MV-4-11 (cell line): ENCODE measurements at regions not wholly inside any gene's neighbourhood (a gene's known extent, or its start where the extent isn't known, plus 50 kb on each side); places are given as distances from the start of the nearest gene placed in this dataset.
A peak's percentile ranks its signal among the peaks of the same experiment; 100 is the strongest.

Source experiments
- DNase-seq: peaks from one replicate; lab custom pipeline; 2025; lab: John Stamatoyannopoulos, UW

DNA sequence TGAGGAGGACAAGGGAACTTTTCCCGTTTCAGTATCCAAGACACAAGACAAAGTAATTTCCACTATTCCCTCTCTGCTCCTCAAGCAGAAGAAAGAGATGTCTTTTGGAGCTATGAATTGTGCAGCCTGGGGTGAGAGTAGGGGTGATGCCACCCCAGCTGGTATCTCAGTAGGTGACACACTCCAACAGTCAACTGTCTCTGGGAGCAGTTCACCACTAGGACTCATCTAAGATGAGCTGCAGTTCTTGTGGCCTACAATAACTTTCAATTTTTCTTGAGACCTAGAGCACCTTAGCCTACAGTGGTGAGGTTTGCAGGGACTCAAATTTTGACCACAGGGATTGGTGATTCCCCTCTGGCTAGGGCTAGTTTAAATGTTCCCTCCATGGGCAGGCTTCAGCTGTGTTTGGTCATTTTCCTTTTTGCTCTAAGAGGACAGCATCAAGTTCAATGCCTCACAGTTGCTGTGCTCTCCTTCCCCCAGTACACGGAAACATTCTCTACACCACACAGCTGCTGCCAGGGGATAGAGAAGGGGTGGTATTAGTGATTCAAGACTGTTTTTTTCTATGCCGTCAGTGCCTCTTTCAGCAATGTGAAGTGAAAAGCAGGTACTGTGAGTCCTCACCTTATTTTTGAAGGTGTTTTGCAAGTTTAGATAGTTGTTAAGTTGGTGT, 278.6 kb upstream of the RORB start:
- no peak for DNase-seq

GRCh38 chr9:74220327-74220726, 276.8 kb upstream of the RORB start:
- DNase-seq: no peak

DNA sequence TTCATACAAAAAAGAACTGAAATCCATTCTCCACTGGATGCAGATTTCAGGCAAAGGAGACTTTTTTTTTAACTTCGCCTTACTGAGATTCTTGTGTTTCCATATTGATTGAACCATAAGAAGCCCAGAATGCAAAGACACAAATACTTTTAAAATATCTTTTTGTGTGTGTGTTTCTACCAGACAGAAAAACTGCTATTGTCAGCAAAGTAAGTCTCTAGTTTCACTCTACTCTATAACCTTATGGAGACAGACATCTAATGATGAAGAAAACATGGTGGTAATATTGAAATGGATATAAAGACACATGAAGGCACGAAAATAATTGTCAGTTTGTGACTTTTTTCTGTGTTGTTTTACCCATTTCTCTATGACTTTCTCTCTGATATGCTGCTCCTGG, 260.3 kb upstream of the RORB start:
- DNase-seq: no peak

DNA sequence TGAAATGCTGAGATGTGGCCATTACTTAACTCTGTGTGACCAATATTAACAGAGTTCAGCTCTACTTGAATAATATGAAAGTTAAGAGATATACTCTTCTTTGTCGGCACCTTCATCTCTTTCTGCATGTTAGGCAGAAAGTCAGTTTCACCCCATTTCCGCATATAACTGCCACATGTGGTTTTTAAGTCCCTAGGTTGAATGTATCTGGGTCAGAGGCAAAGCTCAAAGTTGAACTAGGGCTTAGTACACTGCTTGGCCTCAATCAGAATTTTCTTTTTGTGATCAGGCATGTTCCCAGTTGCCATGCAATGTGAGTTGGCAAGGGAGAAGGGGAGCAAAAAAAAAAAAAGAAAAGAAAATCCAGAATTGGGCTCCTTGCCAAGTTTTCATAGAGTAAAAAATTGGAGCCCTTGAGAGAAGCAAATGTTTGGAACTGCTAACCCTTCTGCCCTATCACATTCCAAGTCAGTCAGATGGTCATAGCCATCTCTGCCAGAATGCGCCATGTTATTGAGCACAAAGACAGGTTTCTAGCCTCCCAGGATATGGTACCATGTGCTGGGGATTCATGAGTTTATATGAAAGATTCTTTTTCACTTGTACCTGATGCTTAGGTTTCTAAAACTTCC, 251.2 kb upstream of the RORB start:
- peak; percentile 91 for DNase-seq

- DNase-seq: peak; percentile 84
Measured at GRCh38 chr9:74255489-74255984, 241.6 kb upstream of the RORB start.

DNA sequence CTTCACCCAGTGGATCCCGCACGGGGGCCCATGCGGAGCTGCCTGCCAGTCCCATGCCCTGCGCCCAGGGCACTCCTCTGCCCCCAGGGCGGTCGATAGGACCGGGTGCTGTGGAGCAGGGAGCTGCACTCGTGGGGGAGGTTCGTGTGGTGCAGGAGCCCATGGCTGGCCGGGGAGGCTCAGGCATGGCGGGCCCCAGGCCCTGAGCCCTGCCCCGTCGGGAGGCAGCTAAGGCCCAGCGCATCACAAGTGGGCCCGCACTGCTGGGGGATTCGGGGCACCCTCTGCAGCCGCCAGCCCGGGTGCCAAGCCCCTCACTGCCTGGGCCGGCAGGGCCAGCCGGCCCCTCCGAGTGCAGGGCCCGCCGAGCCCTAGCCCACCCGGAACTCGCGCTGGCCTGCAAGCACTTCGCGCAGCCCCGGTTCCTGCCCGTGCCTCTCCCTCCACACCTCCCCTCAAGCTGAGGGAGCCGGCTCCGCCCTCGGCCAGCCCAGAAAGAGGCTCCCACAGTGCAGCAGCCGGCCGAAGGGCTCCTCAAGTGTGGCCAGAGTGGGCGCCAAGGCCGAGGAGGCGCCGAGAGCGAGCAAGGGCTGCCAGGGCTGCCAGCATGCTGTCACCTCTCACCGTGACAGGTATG, 221.1 kb upstream of the RORB start:
- DNase-seq: no peak

- DNase-seq: peak; percentile 74
Measured at GRCh38 chr9:74277532-74277931, 219.6 kb upstream of the RORB start.

- no peak for DNase-seq
Measured at GRCh38 chr9:74281674-74282073, 215.5 kb upstream of the RORB start.

- DNase-seq: no peak
Measured at GRCh38 chr9:74282526-74283253, 214.4 kb upstream of the RORB start.

DNA sequence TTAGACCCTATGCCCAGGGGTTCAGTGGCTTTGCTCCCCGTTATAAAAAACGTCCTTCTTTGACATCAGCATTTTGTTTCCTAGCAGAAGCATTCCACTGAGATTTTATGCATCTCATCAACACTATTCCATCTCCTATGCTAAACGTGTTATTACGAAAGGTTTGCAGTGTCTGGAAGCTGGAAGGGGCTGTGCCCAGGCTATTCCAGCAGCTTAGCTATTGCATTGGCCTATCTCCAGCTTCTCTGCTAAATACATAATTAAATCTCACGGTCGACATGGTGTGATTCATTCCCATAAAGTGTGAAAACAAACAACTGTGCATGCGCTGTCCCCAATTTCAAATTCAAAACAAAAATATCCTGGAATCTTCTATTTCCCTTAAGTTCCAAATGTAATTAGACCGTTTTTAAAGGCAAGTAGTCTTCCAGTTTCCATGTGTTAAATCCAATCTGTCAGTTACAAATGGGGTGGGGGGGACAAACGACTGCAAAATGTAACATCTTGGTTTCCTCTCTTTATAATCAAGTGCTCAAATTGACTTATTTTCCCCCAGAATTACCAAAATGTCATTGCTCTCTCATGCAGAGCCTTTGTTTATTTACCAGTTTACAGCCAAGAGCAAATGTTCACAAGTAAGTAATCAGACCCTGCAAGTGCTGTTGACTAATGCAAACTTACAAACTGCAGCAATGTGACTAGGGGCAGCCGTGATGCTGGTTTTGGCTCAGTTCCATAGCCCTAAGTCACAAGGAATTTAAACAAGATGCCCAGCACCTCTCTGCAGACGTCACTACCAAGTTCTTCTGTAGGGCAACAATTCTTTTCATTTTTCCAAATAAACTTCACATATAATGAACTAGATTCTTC, 212.3 kb upstream of the RORB start:
- DNase-seq: no peak

GRCh38 chr9:74293479-74293878, 203.7 kb upstream of the RORB start:
- no peak for DNase-seq

- DNase-seq: no peak
Measured at GRCh38 chr9:74303945-74304344, 193.2 kb upstream of the RORB start.

- no peak for DNase-seq
Measured at GRCh38 chr9:74304598-74304997, 192.5 kb upstream of the RORB start.

DNA sequence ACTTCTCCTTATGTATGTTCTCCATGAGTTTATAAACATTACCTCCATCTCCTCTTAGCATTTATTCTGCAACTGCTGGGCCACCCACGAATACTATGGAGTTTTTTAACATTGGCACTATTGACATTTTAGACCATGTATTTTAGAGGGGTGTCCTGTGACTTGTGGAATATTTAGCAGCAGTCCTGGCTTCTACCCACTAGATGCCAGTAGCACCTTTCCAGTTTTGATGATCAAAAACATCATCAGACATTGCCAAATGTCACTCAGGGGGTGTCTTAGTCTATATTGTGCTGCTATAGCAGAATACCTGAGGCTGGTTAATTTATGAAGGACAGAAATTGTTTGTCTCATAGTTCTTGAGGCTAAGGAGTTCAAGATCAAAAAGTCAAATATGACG, 187.5 kb upstream of the RORB start:
- no peak for DNase-seq

GRCh38 chr9:74317235-74317634, 179.9 kb upstream of the RORB start:
- no peak for DNase-seq

- no peak for DNase-seq
Measured at GRCh38 chr9:74321396-74321795, 175.7 kb upstream of the RORB start.

GRCh38 chr9:74322661-74323314, 174.3 kb upstream of the RORB start:
- DNase-seq: no peak

DNA sequence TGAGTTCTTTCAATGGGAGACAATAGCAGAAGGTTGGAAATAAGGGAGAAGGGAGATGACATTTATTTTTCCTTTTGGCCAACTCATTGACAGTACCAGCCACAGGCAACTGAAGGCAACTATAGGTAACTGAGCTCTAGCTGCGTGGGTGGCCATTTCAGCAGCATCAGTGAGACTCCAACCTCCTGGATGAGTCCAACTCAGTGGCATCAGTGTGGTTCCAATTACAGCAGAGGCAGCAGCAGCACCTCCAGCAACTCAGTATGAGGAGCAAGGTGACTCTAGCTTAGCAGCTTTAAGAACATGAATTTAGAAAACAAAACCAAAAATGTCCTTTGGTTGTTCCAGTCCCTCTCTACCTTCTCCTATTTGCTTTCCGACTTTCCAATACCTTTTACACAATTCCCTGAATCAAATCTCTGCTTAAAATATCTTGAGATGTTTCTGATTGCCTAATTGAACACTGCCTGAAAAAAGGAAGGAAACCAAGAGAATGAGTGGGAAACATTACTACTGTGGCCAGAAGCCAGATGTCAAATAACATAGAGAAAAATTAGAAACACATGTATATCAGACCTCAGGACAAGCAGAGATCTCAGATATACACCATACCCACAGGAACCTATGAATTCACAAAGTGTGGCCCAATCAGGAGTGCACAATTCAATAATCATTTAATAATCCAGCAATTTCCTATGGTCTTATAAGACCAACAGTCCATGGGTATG, 166.5 kb upstream of the RORB start:
- peak; percentile 31 for DNase-seq

DNA sequence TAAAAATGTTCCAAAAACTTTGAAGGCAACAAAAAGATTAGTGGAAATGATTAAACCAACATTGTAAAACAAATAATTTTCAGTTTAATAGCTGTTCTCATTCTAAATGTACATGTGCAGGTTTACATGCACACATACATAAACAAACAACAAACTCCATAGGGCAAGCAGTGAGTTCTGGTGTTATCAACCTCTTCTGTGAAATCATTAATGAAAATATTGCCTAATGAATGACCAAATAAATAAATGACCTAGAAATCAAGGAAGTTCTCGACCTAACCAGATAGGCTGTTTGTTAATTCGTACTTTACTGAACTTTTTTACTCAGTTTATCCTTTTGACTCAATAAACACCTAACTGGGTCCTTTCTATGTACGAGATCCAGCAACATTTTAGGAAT, 165.5 kb upstream of the RORB start:
- DNase-seq: no peak

DNA sequence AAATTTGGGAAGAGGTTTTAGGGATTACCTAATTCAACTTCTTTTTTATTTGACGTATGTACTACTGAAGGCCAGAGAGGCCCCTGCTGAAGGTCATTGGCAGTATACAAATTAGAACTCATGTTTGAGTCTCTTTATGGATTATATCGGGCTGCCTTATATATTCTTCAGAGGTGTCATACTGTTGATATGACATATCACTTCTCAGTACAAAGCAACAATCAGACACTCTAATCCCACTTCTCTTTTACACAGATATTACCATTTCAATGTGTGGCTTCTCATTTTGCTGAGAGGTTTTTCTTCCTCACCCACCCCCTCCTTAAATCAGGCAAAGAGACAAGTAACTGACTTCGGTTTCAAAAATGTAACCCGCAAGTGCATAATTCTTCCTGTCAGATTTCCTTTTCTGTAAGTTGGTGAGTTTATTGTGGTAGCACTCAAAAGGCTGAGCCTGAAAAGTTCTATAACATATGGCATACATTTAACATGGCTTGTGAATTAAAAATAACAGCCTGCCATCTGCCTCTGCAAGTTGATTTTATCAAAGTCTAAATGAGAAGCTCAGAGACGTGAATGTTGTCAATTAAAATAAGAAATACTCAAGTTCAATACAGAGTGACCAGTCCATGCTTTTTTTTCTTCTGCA, 163.6 kb upstream of the RORB start:
- peak; percentile 96 for DNase-seq
